HFF-Myc (cell line): ENCODE measurements at regions not wholly inside any gene's neighbourhood (a gene's known extent, or its start where the extent isn't known, plus 50 kb on each side); places are given as distances from the start of the nearest gene placed in this dataset.

Experiments
- DNase-seq: peaks from one replicate; pipeline ENCODE4 v3.0.0-alpha.2; 2011; ENCODE audit warnings: low read depth; ENCODE audit errors: extremely low read depth
- H3K4me3 ChIP-seq: replicated peaks from 2 replicates; pipeline ENCODE4 v1.5.1; 2011; ENCODE audit warnings: low read depth, mild to moderate bottlenecking, control low read depth, low read length
- CTCF ChIP-seq: IDR thresholded peaks from 2 replicates; pipeline ENCODE4 v1.5.1; 2012; ENCODE audit warnings: mild to moderate bottlenecking, low read depth, low read length, control low read depth; ENCODE audit errors: missing control alignments

- TF ChIP-seq CTCF, result no peak
- no peak for DNase-seq
- no peak overlapping the region for H3K4me3 ChIP-seq
Measured at GRCh38 chr4:29521281-29521680, 1198.9 kb upstream of the PCDH7 start.

GRCh38 chr4:29536745-29537144, 1183.4 kb upstream of the PCDH7 start:
- TF ChIP-seq CTCF, result no peak
- H3K4me3 ChIP-seq, result no peak overlapping the region
- no peak for DNase-seq

- no peak overlapping the region for H3K4me3 ChIP-seq
- no peak for TF ChIP-seq CTCF
Measured at GRCh38 chr4:29538889-29539646, 1181.1 kb upstream of the PCDH7 start.

GRCh38 chr4:29540439-29541102, 1179.6 kb upstream of the PCDH7 start:
- no peak for DNase-seq
- H3K4me3 ChIP-seq, result no peak overlapping the region
- TF ChIP-seq CTCF, result no peak

More at GRCh38 chr4:29538889-29539646, 1181.1 kb upstream of the PCDH7 start:
- DNase-seq, result no peak

GRCh38 chr4:29541757-29542156, 1178.4 kb upstream of the PCDH7 start:
- H3K4me3 ChIP-seq, result no peak overlapping the region
- no peak for DNase-seq
- TF ChIP-seq CTCF, result no peak

- DNase-seq, result no peak
- no peak overlapping the region for H3K4me3 ChIP-seq
- TF ChIP-seq CTCF, result no peak
Measured at GRCh38 chr4:29549342-29549741, 1170.8 kb upstream of the PCDH7 start.

GRCh38 chr4:29551821-29552220, 1168.3 kb upstream of the PCDH7 start:
- DNase-seq, result no peak
- no peak overlapping the region for H3K4me3 ChIP-seq
- no peak for TF ChIP-seq CTCF
